Endodermal cell (in vitro differentiated cells): ENCODE measurements at regions not wholly inside any gene's neighbourhood (a gene's known extent, or its start where the extent isn't known, plus 50 kb on each side); places are given as distances from the start of the nearest gene placed in this dataset.

Experiments used
- DNase-seq: peaks from one replicate; pipeline ENCODE4 v3.0.0-alpha.2; 2017
- H3K27ac ChIP-seq: 2 replicates; pipeline ENCODE4 v1.5.1; 2013; ENCODE audit warnings: mild to moderate bottlenecking, low read depth, low read length, moderate library complexity
- H3K27me3 ChIP-seq: 2 replicates; pipeline ENCODE4 v1.6.1; 2013; ENCODE audit warnings: mild to moderate bottlenecking, low read length, moderate library complexity; ENCODE audit not compliant: insufficient read depth, control insufficient read depth, poor library complexity, severe bottlenecking
- H3K36me3 ChIP-seq: 2 replicates; pipeline ENCODE4 v1.7.0; 2013; ENCODE audit warnings: mild to moderate bottlenecking, low read length, moderate library complexity; ENCODE audit not compliant: control insufficient read depth, insufficient read depth
- H3K4me1 ChIP-seq: one replicate; pipeline ENCODE4 v1.7.0; 2013; ENCODE audit warnings: low read length; ENCODE audit not compliant: control insufficient read depth, insufficient read depth
- H3K4me3 ChIP-seq: 2 replicates; pipeline ENCODE4 v1.5.1; 2013; ENCODE audit warnings: mild to moderate bottlenecking, low read length, moderate library complexity
- H3K9ac ChIP-seq: 2 replicates; pipeline ENCODE4 v1.6.1; 2013; ENCODE audit warnings: mild to moderate bottlenecking, low read length, moderate library complexity; ENCODE audit not compliant: poor library complexity, severe bottlenecking; ENCODE audit errors: extremely low read depth
- H3K9me3 ChIP-seq: 2 replicates; pipeline ENCODE4 v1.6.1; 2013; ENCODE audit warnings: mild to moderate bottlenecking, low read length, moderate library complexity; ENCODE audit not compliant: control insufficient read depth
- H3K27ac Mint-ChIP-seq: 2 replicates; pipeline ENCODE4 v1.8.0; 2020; ENCODE audit warnings: mixed read lengths
- H3K27me3 Mint-ChIP-seq: 2 replicates; pipeline ENCODE4 v1.8.0; 2021; ENCODE audit warnings: mild to moderate bottlenecking, mixed read lengths; ENCODE audit not compliant: insufficient read depth
- H3K36me3 Mint-ChIP-seq: 2 replicates; pipeline ENCODE4 v1.8.0; 2020; ENCODE audit warnings: low read depth, mixed read lengths
- H3K4me1 Mint-ChIP-seq: 2 replicates; pipeline ENCODE4 v1.8.0; 2020; ENCODE audit warnings: mixed read lengths
- H3K4me3 Mint-ChIP-seq: 2 replicates; pipeline ENCODE4 v1.8.0; 2020; ENCODE audit warnings: mild to moderate bottlenecking, moderate library complexity, mixed read lengths
- H3K9me3 Mint-ChIP-seq: 2 replicates; pipeline ENCODE4 v1.8.0; 2020; ENCODE audit warnings: mild to moderate bottlenecking, mixed read lengths
- CTCF ChIP-seq: fragments of 200-600 bp; sonication (generic); conservative IDR thresholded peaks from 2 replicates; pipeline ENCODE4 v1.5.0; 2021; ENCODE audit warnings: antibody characterized with exemption, mild to moderate bottlenecking
- WGBS, 2 experiments: methylation state at CpG; one replicate each; pipeline versions ENCODE4 v1.1.5 to v1.1.7; 2013; ENCODE audit warnings: missing lambda C conversion rate in 2 of 2, mixed read lengths in 1 of 2; ENCODE audit not compliant: insufficient coverage in 1 of 2, insufficient read length in 1 of 2; 5-methylcytosine and 5-hydroxymethylcytosine counted together

DNA sequence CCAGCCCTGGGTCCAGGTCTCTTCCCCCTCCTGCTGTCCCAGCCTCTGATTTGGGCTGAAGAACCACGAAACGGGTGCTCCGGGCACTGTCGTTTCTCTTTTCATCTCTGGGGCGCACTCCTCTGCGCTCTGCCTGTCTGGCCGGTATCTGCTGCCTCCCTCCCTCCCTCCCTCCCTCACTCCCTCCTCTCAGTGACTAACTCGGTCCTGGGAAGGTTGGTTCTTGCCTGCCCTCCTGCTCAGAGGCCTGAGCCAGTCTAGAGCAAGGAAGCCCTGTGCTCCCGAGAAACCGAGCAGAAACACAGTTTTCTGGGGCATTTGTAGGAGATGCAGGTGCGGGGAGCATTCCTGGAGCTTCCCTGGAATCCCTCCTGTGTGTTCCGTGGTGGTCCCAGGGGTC, 1235.2 kb downstream of the BRD1 start:
- Mint-ChIP-seq H3K4me3 (no peak overlapping the region), H3K27me3 (no peaks in the 10 kb centered on the region), H3K27ac (no peak overlapping the region), H3K9me3 (no peaks in the 10 kb centered on the region), H3K4me1 (no peaks in the 10 kb centered on the region), H3K36me3 (peaks cover 14% of the 10 kb centered on the region)
- DNase-seq, result no peak
- no peaks in the 10 kb centered on the region for H3K27me3 ChIP-seq
- TF ChIP-seq CTCF, result no peak
- no peak overlapping the region for H3K9ac ChIP-seq
- no peak overlapping the region for H3K4me3 ChIP-seq
- 87 to 89% methylated on average over 3 to 12 of the region's 12 CpGs for WGBS, 2 experiments
- H3K9me3 ChIP-seq, result peaks cover 2% of the 10 kb centered on the region
- peaks cover 18% of the 10 kb centered on the region for H3K36me3 ChIP-seq
- H3K27ac ChIP-seq, result no peak overlapping the region
- no peaks in the 10 kb centered on the region for H3K4me1 ChIP-seq

DNA sequence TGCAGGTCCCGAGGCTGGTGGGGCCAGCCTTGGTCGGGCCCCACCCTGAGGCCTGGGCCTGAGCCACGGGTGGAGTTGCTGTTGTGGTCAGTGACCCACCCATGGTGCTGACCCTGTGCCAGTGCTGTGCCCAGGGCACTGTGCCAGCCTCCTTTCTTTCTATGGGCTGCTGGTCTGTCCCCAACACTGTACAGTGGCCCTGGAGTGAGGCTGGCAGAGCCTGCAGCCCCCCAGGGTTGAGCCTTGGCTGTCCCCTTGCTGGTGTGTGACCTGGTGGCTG, 1235.7 kb downstream of the BRD1 start:
- no peak for TF ChIP-seq CTCF
- Mint-ChIP-seq H3K27ac (no peak overlapping the region), H3K27me3 (no peaks in the 10 kb centered on the region), H3K9me3 (no peaks in the 10 kb centered on the region), H3K4me1 (no peaks in the 10 kb centered on the region), H3K4me3 (no peak overlapping the region), H3K36me3 (peaks cover 9% of the 10 kb centered on the region)
- H3K27me3 ChIP-seq, result no peaks in the 10 kb centered on the region
- DNase-seq, result no peak
- no peak overlapping the region for H3K27ac ChIP-seq
- no peaks in the 10 kb centered on the region for H3K4me1 ChIP-seq
- H3K4me3 ChIP-seq, result no peak overlapping the region
- H3K36me3 ChIP-seq, result peaks cover 14% of the 10 kb centered on the region
- H3K9ac ChIP-seq, result no peak overlapping the region
- H3K9me3 ChIP-seq, result no peaks in the 10 kb centered on the region
- 86% methylated on average over 3 of the region's 3 CpGs; no CpG with 5 or more reads in 1 of the 2 experiments for WGBS, 2 experiments

DNA sequence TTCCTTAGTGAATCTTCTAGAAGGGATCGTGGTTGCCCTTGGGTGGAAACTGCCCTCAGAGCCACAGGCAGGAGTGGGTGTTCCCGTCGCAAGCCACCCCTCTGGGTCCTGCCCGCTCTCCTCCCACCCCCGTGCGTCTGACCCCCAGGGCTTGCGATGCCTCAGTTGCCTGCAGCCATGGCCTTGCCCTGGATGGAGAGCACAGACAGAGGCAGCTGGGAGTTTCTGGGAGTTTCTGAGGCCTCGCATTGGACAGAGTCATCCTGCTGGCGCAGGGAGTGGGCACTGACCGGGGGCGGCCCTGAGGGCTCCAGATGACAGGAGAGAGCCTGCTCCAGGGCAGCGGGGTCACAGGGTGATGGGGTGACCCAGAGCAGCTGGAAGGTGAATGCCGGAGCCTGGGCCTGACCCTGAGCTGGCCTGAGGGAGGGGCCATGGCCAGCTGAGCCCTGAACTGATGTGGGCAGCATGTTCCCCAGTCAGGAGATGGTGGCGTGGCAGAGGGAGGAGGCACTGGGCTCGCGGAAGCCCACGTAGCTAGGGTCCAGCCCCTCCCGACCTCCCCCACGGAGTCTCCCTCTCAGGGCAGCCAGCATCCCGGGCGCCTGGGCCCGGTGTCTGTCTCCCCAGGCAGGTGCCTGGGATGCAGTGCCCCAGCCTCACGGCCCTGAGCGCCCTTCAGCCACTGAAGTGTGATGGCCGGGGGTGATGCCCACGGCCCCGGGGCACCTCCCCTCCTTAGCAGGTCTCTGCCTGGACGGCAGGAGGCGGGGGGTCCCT, 1236.2 kb downstream of the BRD1 start:
- Mint-ChIP-seq H3K27me3 (no peaks in the 10 kb centered on the region), H3K27ac (no peak overlapping the region), H3K9me3 (no peaks in the 10 kb centered on the region), H3K4me1 (no peaks in the 10 kb centered on the region), H3K36me3 (peaks cover 4% of the 10 kb centered on the region), H3K4me3 (no peak overlapping the region)
- Histone ChIP-seq H3K27ac (no peak overlapping the region), H3K9ac (no peak overlapping the region), H3K36me3 (peaks cover 14% of the 10 kb centered on the region), H3K9me3 (no peaks in the 10 kb centered on the region), H3K4me1 (no peaks in the 10 kb centered on the region), H3K27me3 (no peaks in the 10 kb centered on the region), H3K4me3 (no peak overlapping the region)
- no peak for TF ChIP-seq CTCF
- WGBS, 2 experiments, result 92 to 97% methylated on average over 20 to 29 of the region's 29 CpGs
- DNase-seq, result no peak
